ENCODE measurements at regions not wholly inside any gene's neighbourhood (a gene's known extent, or its start where the extent isn't known, plus 50 kb on each side); places are given as distances from the start of the nearest gene placed in this dataset.

DNA sequence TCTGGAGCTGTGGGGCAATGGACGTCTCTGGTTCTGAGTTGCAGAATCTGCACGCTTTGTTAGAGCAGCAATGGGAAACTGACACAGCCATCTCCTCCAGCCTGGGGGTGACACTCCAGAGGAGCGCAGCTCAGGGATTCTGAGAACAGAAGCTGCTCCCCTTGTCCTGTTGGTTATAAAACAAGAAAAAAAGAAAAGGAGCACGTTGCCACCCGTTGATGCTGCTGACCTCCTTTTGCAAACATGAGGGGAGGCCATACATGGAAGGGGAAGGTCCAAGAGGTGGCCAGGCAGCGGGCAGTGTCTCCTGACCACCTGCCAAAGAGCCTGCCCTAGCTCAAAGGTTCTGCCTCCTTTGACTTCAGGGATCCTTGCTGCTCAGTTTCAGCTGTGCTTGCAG lies 61.0 kb downstream of the SPATA19 start:
- ATAC-seq, result no peak
- no peak for DNase-seq (ENCODE audit: low read depth, low spot score)
- TF ChIP-seq SIN3A (IDR thresholded peaks at IDR 0.05; ENCODE audit: borderline replicate concordance, insufficient read depth, low read depth, low read length) (no peak), TCF7L2 (IDR thresholded peaks at IDR 0.05; ENCODE audit: low read depth, low read length) (no peak), POLR2AphosphoS5 (IDR thresholded peaks at IDR 0.05; ENCODE audit: low read depth, low read length) (no peak)
- TF ChIP-seq, protein P1, sequence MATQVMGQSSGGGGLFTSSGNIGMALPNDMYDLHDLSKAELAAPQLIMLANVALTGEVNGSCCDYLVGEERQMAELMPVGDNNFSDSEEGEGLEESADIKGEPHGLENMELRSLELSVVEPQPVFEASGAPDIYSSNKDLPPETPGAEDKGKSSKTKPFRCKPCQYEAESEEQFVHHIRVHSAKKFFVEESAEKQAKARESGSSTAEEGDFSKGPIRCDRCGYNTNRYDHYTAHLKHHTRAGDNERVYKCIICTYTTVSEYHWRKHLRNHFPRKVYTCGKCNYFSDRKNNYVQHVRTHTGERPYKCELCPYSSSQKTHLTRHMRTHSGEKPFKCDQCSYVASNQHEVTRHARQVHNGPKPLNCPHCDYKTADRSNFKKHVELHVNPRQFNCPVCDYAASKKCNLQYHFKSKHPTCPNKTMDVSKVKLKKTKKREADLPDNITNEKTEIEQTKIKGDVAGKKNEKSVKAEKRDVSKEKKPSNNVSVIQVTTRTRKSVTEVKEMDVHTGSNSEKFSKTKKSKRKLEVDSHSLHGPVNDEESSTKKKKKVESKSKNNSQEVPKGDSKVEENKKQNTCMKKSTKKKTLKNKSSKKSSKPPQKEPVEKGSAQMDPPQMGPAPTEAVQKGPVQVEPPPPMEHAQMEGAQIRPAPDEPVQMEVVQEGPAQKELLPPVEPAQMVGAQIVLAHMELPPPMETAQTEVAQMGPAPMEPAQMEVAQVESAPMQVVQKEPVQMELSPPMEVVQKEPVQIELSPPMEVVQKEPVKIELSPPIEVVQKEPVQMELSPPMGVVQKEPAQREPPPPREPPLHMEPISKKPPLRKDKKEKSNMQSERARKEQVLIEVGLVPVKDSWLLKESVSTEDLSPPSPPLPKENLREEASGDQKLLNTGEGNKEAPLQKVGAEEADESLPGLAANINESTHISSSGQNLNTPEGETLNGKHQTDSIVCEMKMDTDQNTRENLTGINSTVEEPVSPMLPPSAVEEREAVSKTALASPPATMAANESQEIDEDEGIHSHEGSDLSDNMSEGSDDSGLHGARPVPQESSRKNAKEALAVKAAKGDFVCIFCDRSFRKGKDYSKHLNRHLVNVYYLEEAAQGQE (IDR thresholded peaks at IDR 0.05; ENCODE audit: insufficient read depth in 1 of 2, low read depth in 2 of 2, low read length in 1 of 2), result no peak
- TF ChIP-seq, protein P2, sequence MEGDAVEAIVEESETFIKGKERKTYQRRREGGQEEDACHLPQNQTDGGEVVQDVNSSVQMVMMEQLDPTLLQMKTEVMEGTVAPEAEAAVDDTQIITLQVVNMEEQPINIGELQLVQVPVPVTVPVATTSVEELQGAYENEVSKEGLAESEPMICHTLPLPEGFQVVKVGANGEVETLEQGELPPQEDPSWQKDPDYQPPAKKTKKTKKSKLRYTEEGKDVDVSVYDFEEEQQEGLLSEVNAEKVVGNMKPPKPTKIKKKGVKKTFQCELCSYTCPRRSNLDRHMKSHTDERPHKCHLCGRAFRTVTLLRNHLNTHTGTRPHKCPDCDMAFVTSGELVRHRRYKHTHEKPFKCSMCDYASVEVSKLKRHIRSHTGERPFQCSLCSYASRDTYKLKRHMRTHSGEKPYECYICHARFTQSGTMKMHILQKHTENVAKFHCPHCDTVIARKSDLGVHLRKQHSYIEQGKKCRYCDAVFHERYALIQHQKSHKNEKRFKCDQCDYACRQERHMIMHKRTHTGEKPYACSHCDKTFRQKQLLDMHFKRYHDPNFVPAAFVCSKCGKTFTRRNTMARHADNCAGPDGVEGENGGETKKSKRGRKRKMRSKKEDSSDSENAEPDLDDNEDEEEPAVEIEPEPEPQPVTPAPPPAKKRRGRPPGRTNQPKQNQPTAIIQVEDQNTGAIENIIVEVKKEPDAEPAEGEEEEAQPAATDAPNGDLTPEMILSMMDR (IDR thresholded peaks at IDR 0.05), result no peak
- H3K9me3 ChIP-seq (ENCODE audit: control insufficient read depth, insufficient read depth, low read depth, low read length), result no peaks in the 10 kb centered on the region
- in situ Hi-C loops (cut with HindIII; ENCODE audit: low pct_unique_long_range_greater_than_20kb, low sequenced_read_pairs), result no loop called here
- intact Hi-C loops (cut with micrococcal nuclease; ENCODE audit: unreplicated experiment), result no loop called here
- H3K4me1 ChIP-seq (ENCODE audit: control insufficient read depth, insufficient read depth, low read length), result no peaks in the 10 kb centered on the region
- BruUV-seq (replicated peaks), result no TSS peak
- no peak overlapping the region for H3K27ac ChIP-seq (ENCODE audit: low read length)
- ChIA-PET POLR2A (no interaction called here), CTCF (no interaction called here)
- H3K27me3 ChIP-seq (ENCODE audit: control insufficient read depth, insufficient read depth, low read length), result no peaks in the 10 kb centered on the region
- H3K4me3 ChIP-seq (ENCODE audit: low read depth in 2 of 2, low read length in 2 of 2), result no peak overlapping the region
- H3K36me3 ChIP-seq (ENCODE audit: control insufficient read depth, insufficient read depth, low read length), result no peaks in the 10 kb centered on the region

DNA sequence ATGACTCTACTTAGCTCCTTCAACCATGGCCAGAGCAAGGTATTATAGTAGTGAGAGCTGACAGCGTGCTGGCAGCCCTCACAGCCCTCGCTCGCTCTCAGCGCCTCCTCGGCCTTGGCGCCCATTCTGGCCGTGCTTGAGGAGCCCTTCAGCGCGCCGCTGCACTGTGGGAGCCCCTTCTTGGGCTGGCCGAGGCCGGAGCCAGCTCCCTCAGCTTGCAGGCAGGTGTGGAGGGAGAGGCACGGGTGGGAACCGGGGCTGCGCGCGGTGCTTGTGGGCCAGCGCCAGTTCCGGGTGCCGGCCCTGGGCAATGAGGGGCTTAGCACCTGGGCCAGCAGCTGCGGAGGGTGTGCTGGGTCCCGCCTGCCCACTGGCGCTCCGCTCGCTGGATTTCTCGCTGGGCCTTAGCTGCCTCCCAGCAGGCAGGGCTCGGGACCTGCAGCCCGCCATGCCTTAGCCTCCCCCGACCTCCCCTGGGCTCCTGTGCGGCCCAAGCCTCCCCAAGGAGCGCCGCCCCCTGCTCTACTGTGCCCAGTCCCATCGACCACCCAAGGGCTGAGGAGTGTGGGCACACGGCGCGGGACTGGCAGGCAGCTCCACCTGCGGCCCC lies 63.1 kb downstream of the SPATA19 start:
- POLR2A ChIA-PET, result no interaction called here
- in situ Hi-C loops (cut with HindIII; ENCODE audit: low pct_unique_long_range_greater_than_20kb, low sequenced_read_pairs), result no loop called here
- ATAC-seq (no peak), DNase-seq (ENCODE audit: low read depth, low spot score) (no peak)
- Histone ChIP-seq H3K27ac (ENCODE audit: low read length) (no peak overlapping the region), H3K4me1 (ENCODE audit: control insufficient read depth, insufficient read depth, low read length) (no peaks in the 10 kb centered on the region), H3K9me3 (ENCODE audit: control insufficient read depth, insufficient read depth, low read depth, low read length) (no peaks in the 10 kb centered on the region), H3K27me3 (ENCODE audit: control insufficient read depth, insufficient read depth, low read length) (peaks cover 5% of the 10 kb centered on the region; the same call in 1 of the 2 replicates), H3K36me3 (ENCODE audit: control insufficient read depth, insufficient read depth, low read length) (no peaks in the 10 kb centered on the region), H3K4me3 (ENCODE audit: low read depth in 2 of 2, low read length in 2 of 2) (no peak overlapping the region)
- TF ChIP-seq TCF7L2 (IDR thresholded peaks at IDR 0.05; ENCODE audit: low read depth, low read length) (no peak), POLR2AphosphoS5 (IDR thresholded peaks at IDR 0.05; ENCODE audit: low read depth, low read length) (no peak), SIN3A (IDR thresholded peaks at IDR 0.05; ENCODE audit: borderline replicate concordance, insufficient read depth, low read depth, low read length) (no peak)
- TF ChIP-seq, protein P2 (IDR thresholded peaks at IDR 0.05), result no peak
- TF ChIP-seq, protein P1 (IDR thresholded peaks at IDR 0.05; ENCODE audit: insufficient read depth in 1 of 2, low read depth in 2 of 2, low read length in 1 of 2), result no peak
- intact Hi-C loops (cut with micrococcal nuclease; ENCODE audit: unreplicated experiment), result no loop called here
- CTCF ChIA-PET, result no interaction called here
- BruUV-seq (replicated peaks), result no TSS peak

All from Panc1 (cell line).